Activated CD8-positive, alpha-beta T cell treated with anti-CD3 and anti-CD28 coated beads for 36 hours (primary cell): ENCODE measurements at regions not wholly inside any gene's neighbourhood (a gene's known extent, or its start where the extent isn't known, plus 50 kb on each side); places are given as distances from the start of the nearest gene placed in this dataset.

Experiments
- ATAC-seq: fragments of 200-7000 bp; cut with Tn5 transposase; one replicate; pipeline ENCODE4 v1.10.0; 2021; ENCODE audit warnings: mild to moderate bottlenecking, moderate library complexity
- CTCF ChIA-PET: fragments of 350-600 bp; sonication (Branson Sonifier 250); formaldehyde crosslinking; loops from one replicate; lab custom pipeline; 2021; ENCODE audit warnings: antibody characterized with exemption; lab: Charles Lee
- POLR2A ChIA-PET: fragments of 350-600 bp; sonication (Branson Sonifier 250); formaldehyde crosslinking; loops from one replicate; lab custom pipeline; 2021; ENCODE audit warnings: antibody characterized with exemption; lab: Charles Lee
- DNase-seq: peaks from one replicate; pipeline ENCODE4 v3.0.0-alpha.2; 2020
- H3K27ac Mint-ChIP-seq: one replicate; pipeline ENCODE4 v1.8.0; 2021; ENCODE audit warnings: mild to moderate bottlenecking, mixed read lengths
- H3K27me3 Mint-ChIP-seq: one replicate; pipeline ENCODE4 v1.8.0; 2021; ENCODE audit warnings: mixed read lengths
- H3K36me3 Mint-ChIP-seq: one replicate; pipeline ENCODE4 v1.8.0; 2021; ENCODE audit warnings: low read depth, mixed read lengths
- H3K4me1 Mint-ChIP-seq: one replicate; pipeline ENCODE4 v1.8.0; 2021; ENCODE audit warnings: low read depth, mixed read lengths
- H3K4me3 Mint-ChIP-seq: one replicate; pipeline ENCODE4 v1.8.0; 2021; ENCODE audit warnings: mild to moderate bottlenecking, moderate library complexity, mixed read lengths
- H3K9me3 Mint-ChIP-seq: one replicate; pipeline ENCODE4 v1.8.0; 2021; ENCODE audit warnings: mixed read lengths
- intact Hi-C: fragments of 100-400 bp; cut with micrococcal nuclease; formaldehyde crosslinking; loops from one replicate; pipeline ENCODE4 v1.10.0; 2022
- TF ChIP-seq, protein P1 (sequence below): fragments of 200-600 bp; IDR thresholded peaks from one replicate; pipeline ENCODE4 v1.8.0; 2022; ENCODE audit warnings: antibody characterized with exemption, mild to moderate bottlenecking

DNA sequence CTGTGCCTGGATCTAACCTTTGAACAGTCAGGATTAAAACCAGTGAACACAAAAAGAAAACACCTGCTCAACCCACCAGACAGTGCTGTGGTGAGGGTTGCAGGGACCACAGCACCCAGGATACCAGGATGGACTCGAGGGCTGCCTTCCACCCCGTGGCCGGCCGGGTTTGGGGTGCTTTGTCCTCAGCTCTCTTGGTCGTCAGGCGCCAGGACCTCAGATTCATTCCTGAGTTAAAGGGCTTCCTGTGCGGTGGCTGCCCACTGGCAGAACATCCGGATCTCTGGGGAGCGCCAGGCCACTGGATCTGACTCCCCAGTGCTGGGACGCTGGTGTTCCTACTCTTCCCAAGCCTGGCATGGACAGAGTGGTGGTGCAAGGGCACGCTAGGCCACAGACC lies 239.8 kb downstream of the TFCP2L1 start:
- ATAC-seq (no peak), DNase-seq (no peak)
- Mint-ChIP-seq H3K4me1 (no peaks in the 10 kb centered on the region), H3K4me3 (no peak overlapping the region), H3K36me3 (no peaks in the 10 kb centered on the region), H3K9me3 (no peaks in the 10 kb centered on the region), H3K27ac (no peak overlapping the region), H3K27me3 (no peaks in the 10 kb centered on the region)
- TF ChIP-seq, protein P1, sequence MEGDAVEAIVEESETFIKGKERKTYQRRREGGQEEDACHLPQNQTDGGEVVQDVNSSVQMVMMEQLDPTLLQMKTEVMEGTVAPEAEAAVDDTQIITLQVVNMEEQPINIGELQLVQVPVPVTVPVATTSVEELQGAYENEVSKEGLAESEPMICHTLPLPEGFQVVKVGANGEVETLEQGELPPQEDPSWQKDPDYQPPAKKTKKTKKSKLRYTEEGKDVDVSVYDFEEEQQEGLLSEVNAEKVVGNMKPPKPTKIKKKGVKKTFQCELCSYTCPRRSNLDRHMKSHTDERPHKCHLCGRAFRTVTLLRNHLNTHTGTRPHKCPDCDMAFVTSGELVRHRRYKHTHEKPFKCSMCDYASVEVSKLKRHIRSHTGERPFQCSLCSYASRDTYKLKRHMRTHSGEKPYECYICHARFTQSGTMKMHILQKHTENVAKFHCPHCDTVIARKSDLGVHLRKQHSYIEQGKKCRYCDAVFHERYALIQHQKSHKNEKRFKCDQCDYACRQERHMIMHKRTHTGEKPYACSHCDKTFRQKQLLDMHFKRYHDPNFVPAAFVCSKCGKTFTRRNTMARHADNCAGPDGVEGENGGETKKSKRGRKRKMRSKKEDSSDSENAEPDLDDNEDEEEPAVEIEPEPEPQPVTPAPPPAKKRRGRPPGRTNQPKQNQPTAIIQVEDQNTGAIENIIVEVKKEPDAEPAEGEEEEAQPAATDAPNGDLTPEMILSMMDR = no peak
- intact Hi-C loops = no loop called here
- CTCF ChIA-PET = no interaction called here
- POLR2A ChIA-PET = interaction anchor here (0.6 kb wide), 1 partner anchor 155 kb away, joined by 3 read pairs; no protein-coding TSS in a partner anchor

DNA sequence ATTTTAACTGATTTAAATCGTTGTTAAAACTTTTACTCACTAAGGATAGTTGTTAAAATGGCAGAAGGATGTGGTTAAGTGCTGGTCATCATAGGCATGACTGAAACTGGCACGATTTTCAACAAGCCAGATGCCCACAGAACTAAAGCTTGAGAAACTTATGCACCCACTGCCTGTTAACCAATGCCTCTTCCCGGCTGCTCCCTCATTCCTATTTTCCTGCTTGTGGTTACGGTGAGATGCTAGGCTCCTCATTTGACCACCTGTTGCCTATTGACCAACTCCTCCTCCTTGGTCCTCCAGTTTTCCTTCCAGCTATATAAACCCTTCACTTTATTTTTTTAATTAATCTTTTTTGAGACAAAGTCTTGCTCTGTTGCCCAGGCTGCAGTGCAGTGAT lies 238.7 kb downstream of the TFCP2L1 start:
- Mint-ChIP-seq H3K27ac (no peak overlapping the region), H3K36me3 (no peaks in the 10 kb centered on the region), H3K4me1 (no peaks in the 10 kb centered on the region), H3K4me3 (no peak overlapping the region), H3K9me3 (no peaks in the 10 kb centered on the region), H3K27me3 (no peaks in the 10 kb centered on the region)
- CTCF ChIA-PET = no interaction called here
- ATAC-seq = no peak
- no peak for DNase-seq
- intact Hi-C loops = no loop called here
- POLR2A ChIA-PET = no interaction called here
- TF ChIP-seq, protein P1 = no peak

DNA sequence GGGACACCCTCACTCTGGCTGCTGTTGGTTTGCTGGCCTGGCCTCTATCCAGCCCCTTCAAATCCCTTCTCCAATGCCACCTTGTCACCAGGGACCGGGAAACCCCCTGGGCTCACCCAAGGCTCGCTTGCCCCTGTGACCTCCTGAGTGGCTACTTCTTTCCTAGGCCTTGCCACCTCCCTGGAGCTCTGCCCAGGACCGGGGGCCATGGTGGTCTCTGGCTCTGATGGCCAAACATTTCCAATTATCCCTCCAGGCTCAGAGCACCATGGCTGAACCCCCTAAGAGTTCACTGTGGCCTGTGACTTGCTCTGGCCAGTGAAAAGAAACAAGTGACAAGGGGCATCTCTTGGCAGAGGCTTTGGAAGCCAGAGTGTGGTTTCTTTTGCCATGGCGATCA lies 237.6 kb downstream of the TFCP2L1 start:
- Mint-ChIP-seq H3K4me1 (no peaks in the 10 kb centered on the region), H3K27ac (no peak overlapping the region), H3K9me3 (no peaks in the 10 kb centered on the region), H3K27me3 (no peaks in the 10 kb centered on the region), H3K36me3 (no peaks in the 10 kb centered on the region), H3K4me3 (no peak overlapping the region)
- intact Hi-C loops = no loop called here
- ATAC-seq = no peak
- no peak for DNase-seq
- CTCF ChIA-PET = no interaction called here
- TF ChIP-seq, protein P1 = no peak
- POLR2A ChIA-PET = no interaction called here

DNA sequence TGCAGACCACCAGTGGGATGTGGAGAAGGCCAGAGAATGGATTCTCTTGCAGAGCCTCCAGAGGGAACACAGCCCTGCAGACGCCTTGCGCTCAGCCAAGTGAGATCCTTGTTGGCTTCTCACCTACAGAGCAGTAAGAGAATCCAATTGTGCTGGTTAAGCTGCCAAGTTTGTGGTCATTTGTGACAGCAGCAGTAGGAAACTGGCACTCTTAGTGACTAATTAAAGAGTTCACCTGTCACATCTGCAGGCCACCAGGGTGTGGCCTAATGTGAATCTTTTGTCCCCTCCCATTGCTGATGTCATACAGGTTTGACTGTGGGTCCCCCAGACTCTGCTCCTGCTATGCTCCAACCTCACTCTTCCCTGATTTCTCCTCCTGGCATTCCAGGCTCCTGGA lies 235.9 kb downstream of the TFCP2L1 start:
- no peaks in the 10 kb centered on the region for H3K4me1 Mint-ChIP-seq
- no peaks in the 10 kb centered on the region for H3K36me3 Mint-ChIP-seq

DNA sequence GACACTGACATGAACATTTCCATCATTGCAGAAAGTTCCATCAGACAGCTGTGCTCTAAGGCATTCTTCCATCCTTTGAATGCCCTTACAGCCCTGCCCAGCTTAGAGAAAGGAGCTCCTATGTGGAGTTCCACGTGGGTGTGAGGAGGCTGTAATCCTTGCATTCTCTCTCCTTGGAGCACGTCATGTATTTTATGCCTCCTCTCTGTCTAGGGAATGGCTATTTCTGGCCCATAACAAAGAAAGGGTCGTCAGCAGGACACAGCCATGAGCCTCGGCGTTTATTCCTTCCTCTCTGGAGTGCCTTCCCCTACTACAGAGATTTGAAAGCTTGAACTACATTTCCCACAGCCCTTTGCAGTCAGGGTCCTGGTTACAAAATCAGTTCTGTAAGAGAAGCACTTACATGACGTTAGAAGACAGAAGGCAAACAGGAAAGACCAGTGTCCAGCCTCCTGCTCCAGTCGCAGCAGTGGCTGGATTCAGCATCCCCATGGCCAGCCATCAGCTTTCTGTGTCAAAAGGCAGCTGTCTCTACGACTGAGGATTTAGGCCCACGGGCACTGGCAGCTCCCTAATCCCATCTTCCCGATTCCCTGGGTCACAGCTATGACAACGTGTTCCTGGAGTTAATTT lies 234.9 kb downstream of the TFCP2L1 start:
- H3K27me3 Mint-ChIP-seq = no peaks in the 10 kb centered on the region
- no peaks in the 10 kb centered on the region for H3K9me3 Mint-ChIP-seq
- H3K27ac Mint-ChIP-seq = no peak overlapping the region
- DNase-seq (no peak), ATAC-seq (no peak)
- H3K4me3 Mint-ChIP-seq = no peak overlapping the region
- CTCF ChIA-PET = interaction anchor here (1.3 to 1.9 kb wide), 2 partner anchors 27 to 30 kb away, joined by 4 read pairs; no protein-coding TSS in a partner anchor
- POLR2A ChIA-PET = no interaction called here
- no peaks in the 10 kb centered on the region for H3K4me1 Mint-ChIP-seq
- intact Hi-C loops = no loop called here
- no peaks in the 10 kb centered on the region for H3K36me3 Mint-ChIP-seq
- TF ChIP-seq, protein P1 = no peak

More for the DNA sequence above, 235.9 kb downstream of the TFCP2L1 start:
- Mint-ChIP-seq H3K27ac (no peak overlapping the region), H3K4me3 (no peak overlapping the region), H3K9me3 (no peaks in the 10 kb centered on the region), H3K27me3 (no peaks in the 10 kb centered on the region)
- intact Hi-C loops = no loop called here
- TF ChIP-seq, protein P1 = no peak
- ChIA-PET POLR2A (no interaction called here), CTCF (no interaction called here)
- DNase-seq (no peak), ATAC-seq (no peak)
